CD4-positive, alpha-beta T cell (primary cell): ENCODE measurements at regions not wholly inside any gene's neighbourhood (a gene's known extent, or its start where the extent isn't known, plus 50 kb on each side); places are given as distances from the start of the nearest gene placed in this dataset.

Source experiments
- ATAC-seq: fragments of 200-7000 bp; cut with Tn5 transposase; one replicate; pipeline ENCODE4 v1.10.0; 2022; ENCODE audit warnings: mild to moderate bottlenecking; ENCODE audit not compliant: poor library complexity
- CTCF ChIA-PET: fragments of 350-600 bp; sonication (Branson Sonifier 250); formaldehyde crosslinking; loops from one replicate; lab custom pipeline; 2021; ENCODE audit warnings: antibody characterized with exemption, inconsistent platforms; lab: Charles Lee
- POLR2A ChIA-PET: fragments of 350-600 bp; sonication (Branson Sonifier 250); formaldehyde crosslinking; loops from one replicate; lab custom pipeline; 2021; ENCODE audit warnings: antibody characterized with exemption, inconsistent platforms; lab: Charles Lee
- DNase-seq, 14 experiments: peaks; one replicate each; pipeline ENCODE4 v3.0.0-alpha.2; 2013 to 2020; ENCODE audit warnings: mixed read lengths in 2 of 14
- H3K27ac ChIP-seq, 2 donors: one replicate each; pipeline versions ENCODE4 v1.5.1 to v1.7.0; 2013; ENCODE audit warnings: low read length in 2 of 2, low read depth in 1 of 2, mild to moderate bottlenecking in 1 of 2
- H3K27me3 ChIP-seq, 2 experiments: 1 replicate in 1 of 2; 2 replicates in 1 of 2; pipeline versions ENCODE4 v1.6.1 to v1.7.0; 2013; ENCODE audit warnings: low read length in 2 of 2, control low read depth in 1 of 2, mild to moderate bottlenecking in 1 of 2, moderate library complexity in 1 of 2; ENCODE audit not compliant: insufficient read depth in 2 of 2, control insufficient read depth in 1 of 2
- H3K36me3 ChIP-seq: one replicate; pipeline ENCODE4 v1.6.1; 2013; ENCODE audit warnings: low read length, control low read depth; ENCODE audit not compliant: insufficient read depth
- H3K4me1 ChIP-seq: one replicate; pipeline ENCODE4 v1.6.1; 2013; ENCODE audit warnings: low read length, control low read depth; ENCODE audit not compliant: insufficient read depth
- H3K4me3 ChIP-seq: one replicate; pipeline ENCODE4 v1.5.1; 2013; ENCODE audit warnings: mild to moderate bottlenecking, low read length, moderate library complexity
- H3K9me3 ChIP-seq, 2 experiments: 1 replicate in 1 of 2; 2 replicates in 1 of 2; pipeline versions ENCODE4 v1.6.1 to v1.7.0; 2013; ENCODE audit warnings: low read length in 2 of 2, mild to moderate bottlenecking in 2 of 2, control low read depth in 1 of 2, moderate library complexity in 1 of 2; ENCODE audit not compliant: control insufficient read depth in 1 of 2, insufficient read depth in 1 of 2
- H3K27ac Mint-ChIP-seq: one replicate; pipeline ENCODE4 v1.8.0; 2020; ENCODE audit warnings: mixed read lengths
- H3K27me3 Mint-ChIP-seq: one replicate; pipeline ENCODE4 v1.8.0; 2021; ENCODE audit warnings: mixed read lengths
- H3K36me3 Mint-ChIP-seq: one replicate; pipeline ENCODE4 v1.8.0; 2021; ENCODE audit warnings: low read depth, mixed read lengths
- H3K4me1 Mint-ChIP-seq: one replicate; pipeline ENCODE4 v1.8.0; 2021; ENCODE audit warnings: low read depth, mixed read lengths
- H3K4me3 Mint-ChIP-seq: one replicate; pipeline ENCODE4 v1.8.0; 2020; ENCODE audit warnings: mild to moderate bottlenecking, mixed read lengths
- H3K9me3 Mint-ChIP-seq: one replicate; pipeline ENCODE4 v1.8.0; 2020; ENCODE audit warnings: mixed read lengths
- CTCF ChIP-seq: fragments of 200-600 bp; IDR thresholded peaks from one replicate; pipeline ENCODE4 v1.8.0; 2022; ENCODE audit warnings: antibody characterized with exemption, mild to moderate bottlenecking
- intact Hi-C, 2 experiments: fragments of 100-400 bp; cut with DNase I in 1 of 2; cut with micrococcal nuclease in 1 of 2; formaldehyde crosslinking; loops; one replicate each; pipeline versions ENCODE4 v1.15.1 to v1.9.0; 2023 to 2025; cut with DNase I, micrococcal nuclease

DNA sequence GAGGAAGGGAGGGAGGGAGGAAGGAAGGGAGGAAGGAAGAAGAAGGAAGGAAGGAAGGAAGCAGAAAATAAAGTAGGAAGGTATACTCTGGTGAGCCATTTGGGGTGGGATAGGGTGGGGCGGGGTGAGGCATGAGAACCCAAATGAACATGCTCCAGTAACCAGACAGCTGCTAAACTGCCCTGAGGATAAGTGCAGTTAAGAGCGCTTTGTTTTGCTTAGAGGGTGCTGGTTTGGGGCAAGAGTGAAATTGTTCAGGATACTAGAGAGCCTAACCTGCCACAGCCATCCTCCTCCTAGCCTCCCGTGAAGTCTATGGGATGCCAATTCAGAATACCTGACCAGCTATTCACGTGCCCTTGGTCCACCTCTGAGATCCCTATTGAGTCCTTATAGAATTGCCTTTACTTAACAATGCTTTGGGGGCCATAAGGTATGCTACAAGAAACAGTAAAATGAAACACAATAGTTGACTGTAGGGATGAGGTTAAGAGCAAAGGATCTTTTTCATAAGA is 59.0 kb upstream of the ATF3 start:
- intact Hi-C loops, result loop anchor here in 1 of 2 experiments (10.0 kb wide), 1 partner anchor 875 kb away; the partner anchor contains the start of gene NEK2
- no peak overlapping the region for H3K27ac Mint-ChIP-seq
- H3K9me3 Mint-ChIP-seq, result no peaks in the 10 kb centered on the region
- no peak for TF ChIP-seq CTCF
- H3K4me1 ChIP-seq, result no peaks in the 10 kb centered on the region
- H3K36me3 Mint-ChIP-seq, result no peaks in the 10 kb centered on the region
- no peak for ATAC-seq
- POLR2A ChIA-PET, result no interaction called here
- peaks cover 22% of the 10 kb centered on the region for H3K27me3 Mint-ChIP-seq
- H3K4me3 ChIP-seq, result no peak overlapping the region
- no peak overlapping the region for H3K4me3 Mint-ChIP-seq
- no peak for DNase-seq
- no peaks in the 10 kb centered on the region for H3K36me3 ChIP-seq
- no peaks in the 10 kb centered on the region for H3K9me3 ChIP-seq
- H3K4me1 Mint-ChIP-seq, result no peaks in the 10 kb centered on the region
- peaks cover 3 to 9% of the 10 kb centered on the region in 2 experiments for H3K27me3 ChIP-seq
- CTCF ChIA-PET, result no interaction called here
- no peak overlapping the region for H3K27ac ChIP-seq

DNA sequence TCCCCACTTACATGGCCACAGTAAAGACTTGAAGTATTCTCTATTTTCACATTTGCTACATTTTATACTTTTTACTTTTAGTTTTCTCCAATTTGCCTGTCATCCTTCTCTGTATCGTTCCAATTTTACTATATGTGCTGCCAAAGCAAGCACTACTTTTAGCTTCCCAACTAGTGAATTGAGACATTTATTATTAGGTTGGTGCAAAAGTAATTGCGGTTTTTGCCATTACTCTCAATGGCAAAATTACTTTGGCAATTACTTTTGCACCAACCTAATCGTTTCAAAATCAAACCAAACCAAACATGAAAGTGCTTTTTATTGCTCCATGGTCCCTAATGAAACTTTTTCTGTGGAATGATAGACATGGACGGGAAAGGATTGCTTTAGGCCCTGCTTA is 56.6 kb upstream of the ATF3 start:
- CTCF ChIA-PET, result no interaction called here
- Mint-ChIP-seq H3K27me3 (peaks cover 15% of the 10 kb centered on the region), H3K36me3 (no peaks in the 10 kb centered on the region), H3K27ac (no peak overlapping the region), H3K4me1 (no peaks in the 10 kb centered on the region), H3K9me3 (no peaks in the 10 kb centered on the region), H3K4me3 (no peak overlapping the region)
- intact Hi-C loops, result loop anchor here in 1 of 2 experiments (10.0 kb wide), 1 partner anchor 877 kb away; the partner anchor contains the start of gene NEK2
- Histone ChIP-seq H3K36me3 (no peaks in the 10 kb centered on the region), H3K4me1 (no peaks in the 10 kb centered on the region), H3K4me3 (no peak overlapping the region), H3K9me3 (no peaks in the 10 kb centered on the region), H3K27me3 (peaks cover 3 to 4% of the 10 kb centered on the region in 2 experiments), H3K27ac (no peak overlapping the region)
- POLR2A ChIA-PET, result no interaction called here
- ATAC-seq (no peak), DNase-seq (no peak)
- no peak for TF ChIP-seq CTCF

DNA sequence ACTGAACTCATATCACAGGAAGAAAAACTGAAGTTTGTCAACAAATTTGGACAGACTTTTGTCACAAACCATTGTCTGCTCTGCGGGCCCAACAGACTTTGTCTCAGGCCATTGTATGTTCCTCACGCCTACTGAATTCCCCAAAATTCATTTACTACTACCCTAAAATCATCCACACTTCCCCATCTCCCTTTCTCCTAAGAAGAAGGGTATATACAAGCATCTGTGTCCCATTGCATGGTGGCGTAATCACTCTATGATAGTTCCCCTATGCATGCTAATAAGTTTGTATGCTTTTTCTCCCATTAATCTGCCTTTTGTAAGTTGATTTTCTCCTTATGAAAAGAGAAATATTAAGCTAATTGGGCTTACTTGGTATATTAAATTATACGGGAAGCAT is 54.9 kb upstream of the ATF3 start:
- Histone ChIP-seq H3K4me3 (no peak overlapping the region), H3K27ac (no peak overlapping the region), H3K4me1 (peaks cover 8% of the 10 kb centered on the region), H3K9me3 (no peaks in the 10 kb centered on the region), H3K27me3 (peaks cover 0 to 3% of the 10 kb centered on the region in 2 experiments), H3K36me3 (no peaks in the 10 kb centered on the region)
- H3K27me3 Mint-ChIP-seq, result peaks cover 14% of the 10 kb centered on the region
- H3K27ac Mint-ChIP-seq, result no peak overlapping the region
- no peaks in the 10 kb centered on the region for H3K4me1 Mint-ChIP-seq
- ATAC-seq (no peak), DNase-seq (no peak)
- CTCF ChIA-PET, result interaction anchor here (1.3 kb wide), 1 partner anchor 43 kb away, joined by 3 read pairs; no protein-coding TSS in a partner anchor
- no peak for TF ChIP-seq CTCF
- H3K4me3 Mint-ChIP-seq, result no peak overlapping the region
- POLR2A ChIA-PET, result interaction anchor here (0.6 kb wide), 1 partner anchor 456 kb away, joined by 3 read pairs; no protein-coding TSS in a partner anchor
- intact Hi-C loops, result loop anchor here in 1 of 2 experiments (10.0 kb wide), 1 partner anchor 879 kb away; the partner anchor contains the start of gene NEK2
- H3K36me3 Mint-ChIP-seq, result no peaks in the 10 kb centered on the region
- H3K9me3 Mint-ChIP-seq, result no peaks in the 10 kb centered on the region
